ENCODE measurements at regions not wholly inside any gene's neighbourhood (a gene's known extent, or its start where the extent isn't known, plus 50 kb on each side); places are given as distances from the start of the nearest gene placed in this dataset.
"Not testable (repeated sequence)": the region's sequence is repeated elsewhere in the genome, so short reads cannot be mapped to it uniquely, and the experiment has no call there.

- Histone ChIP-seq H3K9me3 (ENCODE audit: control insufficient read depth, insufficient read depth, low read depth, low read length) (peaks cover 7% of the 10 kb centered on the region; the same call in 1 of the 2 replicates), H3K4me3 (ENCODE audit: low read depth, low read length) (peak overlapping the region; percentile 64), H3K9ac (ENCODE audit: low read length) (no peak overlapping the region), H3K36me3 (ENCODE audit: control insufficient read depth, insufficient read depth, low read length) (peaks cover 16% of the 10 kb centered on the region; the same call in 1 of the 2 replicates), H3K4me1 (ENCODE audit: control insufficient read depth, insufficient read depth, low read length) (no peaks in the 10 kb centered on the region), H3K27me3 (ENCODE audit: control insufficient read depth, insufficient read depth, low read length) (no peaks in the 10 kb centered on the region), H3K27ac (ENCODE audit: low read depth, low read length) (no peak overlapping the region)
Measured at GRCh38 chr3:6491768-6492167, 369.1 kb upstream of the GRM7 start.

GRCh38 chr3:6492306-6492705 is 368.6 kb upstream of the GRM7 start:
- Histone ChIP-seq H3K9ac (ENCODE audit: low read length) (no peak overlapping the region), H3K27me3 (ENCODE audit: control insufficient read depth, insufficient read depth, low read length) (no peaks in the 10 kb centered on the region), H3K4me3 (ENCODE audit: low read depth, low read length) (no peak overlapping the region), H3K27ac (ENCODE audit: low read depth, low read length) (no peak overlapping the region), H3K4me1 (ENCODE audit: control insufficient read depth, insufficient read depth, low read length) (no peaks in the 10 kb centered on the region), H3K9me3 (ENCODE audit: control insufficient read depth, insufficient read depth, low read depth, low read length) (peaks cover 10% of the 10 kb centered on the region; the same call in 1 of the 2 replicates), H3K36me3 (ENCODE audit: control insufficient read depth, insufficient read depth, low read length) (peaks cover 16% of the 10 kb centered on the region; the same call in 1 of the 2 replicates)

- H3K36me3 ChIP-seq (ENCODE audit: control insufficient read depth, insufficient read depth, low read length), result peaks cover 12% of the 10 kb centered on the region; the same call in 1 of the 2 replicates
- H3K4me1 ChIP-seq (ENCODE audit: control insufficient read depth, insufficient read depth, low read length); H3K9me3 ChIP-seq (ENCODE audit: control insufficient read depth, insufficient read depth, low read depth, low read length); H3K27ac ChIP-seq (ENCODE audit: low read depth, low read length); H3K4me3 ChIP-seq (ENCODE audit: low read depth, low read length); H3K27me3 ChIP-seq (ENCODE audit: control insufficient read depth, insufficient read depth, low read length); H3K9ac ChIP-seq (ENCODE audit: low read length): not testable (repeated sequence)
Measured at GRCh38 chr3:6498944-6499343, 362.0 kb upstream of the GRM7 start.

GRCh38 chr3:6504347-6504746 is 356.6 kb upstream of the GRM7 start:
- H3K27me3 ChIP-seq (ENCODE audit: control insufficient read depth, insufficient read depth, low read length), result no peaks in the 10 kb centered on the region
- no peaks in the 10 kb centered on the region for H3K4me1 ChIP-seq (ENCODE audit: control insufficient read depth, insufficient read depth, low read length)
- H3K4me3 ChIP-seq (ENCODE audit: low read depth, low read length), result no peak overlapping the region
- H3K9me3 ChIP-seq (ENCODE audit: control insufficient read depth, insufficient read depth, low read depth, low read length), result peaks cover 2% of the 10 kb centered on the region; the same call in 1 of the 2 replicates
- no peaks in the 10 kb centered on the region for H3K36me3 ChIP-seq (ENCODE audit: control insufficient read depth, insufficient read depth, low read length)
- no peak overlapping the region for H3K27ac ChIP-seq (ENCODE audit: low read depth, low read length)
- no peak overlapping the region for H3K9ac ChIP-seq (ENCODE audit: low read length)

- Histone ChIP-seq H3K9me3 (ENCODE audit: control insufficient read depth, insufficient read depth, low read depth, low read length) (peaks cover 2% of the 10 kb centered on the region; the same call in 1 of the 2 replicates), H3K4me1 (ENCODE audit: control insufficient read depth, insufficient read depth, low read length) (no peaks in the 10 kb centered on the region), H3K27ac (ENCODE audit: low read depth, low read length) (no peak overlapping the region), H3K36me3 (ENCODE audit: control insufficient read depth, insufficient read depth, low read length) (no peaks in the 10 kb centered on the region), H3K27me3 (ENCODE audit: control insufficient read depth, insufficient read depth, low read length) (no peaks in the 10 kb centered on the region), H3K9ac (ENCODE audit: low read length) (no peak overlapping the region), H3K4me3 (ENCODE audit: low read depth, low read length) (no peak overlapping the region)
Measured at GRCh38 chr3:6504834-6505233, 356.1 kb upstream of the GRM7 start.

DNA sequence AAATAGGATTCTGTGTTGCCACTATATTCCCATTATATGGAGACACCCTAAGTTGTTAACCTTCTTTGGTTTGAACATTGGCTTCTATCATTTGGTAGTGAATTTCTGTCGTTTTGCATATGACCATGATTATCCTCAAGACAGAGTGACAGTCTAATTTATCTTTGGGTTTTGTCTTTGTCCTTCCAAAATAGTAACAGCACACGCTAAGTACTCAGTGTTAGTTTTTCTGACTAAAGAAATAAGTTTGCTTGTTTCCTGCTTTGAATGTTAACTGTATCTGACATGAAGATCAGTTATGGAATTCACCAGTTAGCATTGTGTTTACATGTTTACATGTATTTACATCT is 352.5 kb upstream of the GRM7 start:
- Histone ChIP-seq H3K9ac (ENCODE audit: low read length) (peak overlapping the region; percentile 24), H3K4me3 (ENCODE audit: low read depth, low read length) (peak overlapping the region; percentile 63), H3K4me1 (ENCODE audit: control insufficient read depth, insufficient read depth, low read length) (0 out of 2 replicates have a peak, but pooled peaks cover 3% of the 10 kb centered on the region), H3K9me3 (ENCODE audit: control insufficient read depth, insufficient read depth, low read depth, low read length) (peaks cover 2% of the 10 kb centered on the region; the same call in 1 of the 2 replicates), H3K27ac (ENCODE audit: low read depth, low read length) (no peak overlapping the region), H3K36me3 (ENCODE audit: control insufficient read depth, insufficient read depth, low read length) (peaks cover 7% of the 10 kb centered on the region), H3K27me3 (ENCODE audit: control insufficient read depth, insufficient read depth, low read length) (no peaks in the 10 kb centered on the region)

DNA sequence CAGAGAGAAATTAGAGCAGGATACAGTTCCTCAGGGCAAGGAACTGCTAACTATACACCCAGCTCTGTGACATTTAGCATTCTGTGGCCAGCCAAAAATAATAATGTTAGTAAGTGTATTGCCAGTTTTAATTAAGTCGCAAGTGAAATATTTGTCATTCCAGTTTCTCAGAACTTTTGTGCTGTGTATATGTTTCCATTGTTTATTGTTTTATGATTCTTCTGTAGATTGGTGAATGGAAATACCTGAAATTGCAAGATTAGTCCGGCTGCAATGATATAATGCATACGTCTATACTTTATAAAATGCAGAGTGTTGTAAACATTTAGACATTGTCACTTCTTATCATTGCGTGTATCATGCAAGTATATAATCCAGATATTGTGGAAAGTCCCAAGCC is 351.3 kb upstream of the GRM7 start:
- 0 out of 2 replicates have a peak, but pooled peaks cover 3% of the 10 kb centered on the region for H3K4me1 ChIP-seq (ENCODE audit: control insufficient read depth, insufficient read depth, low read length)
- no peaks in the 10 kb centered on the region for H3K27me3 ChIP-seq (ENCODE audit: control insufficient read depth, insufficient read depth, low read length)
- H3K4me3 ChIP-seq (ENCODE audit: low read depth, low read length), result peak overlapping the region; percentile 63; the same call in 1 of the 2 replicates
- no peak overlapping the region for H3K27ac ChIP-seq (ENCODE audit: low read depth, low read length)
- H3K9ac ChIP-seq (ENCODE audit: low read length), result no peak overlapping the region
- H3K9me3 ChIP-seq (ENCODE audit: control insufficient read depth, insufficient read depth, low read depth, low read length), result peaks cover 2% of the 10 kb centered on the region; the same call in 1 of the 2 replicates
- peaks cover 7% of the 10 kb centered on the region for H3K36me3 ChIP-seq (ENCODE audit: control insufficient read depth, insufficient read depth, low read length)

DNA sequence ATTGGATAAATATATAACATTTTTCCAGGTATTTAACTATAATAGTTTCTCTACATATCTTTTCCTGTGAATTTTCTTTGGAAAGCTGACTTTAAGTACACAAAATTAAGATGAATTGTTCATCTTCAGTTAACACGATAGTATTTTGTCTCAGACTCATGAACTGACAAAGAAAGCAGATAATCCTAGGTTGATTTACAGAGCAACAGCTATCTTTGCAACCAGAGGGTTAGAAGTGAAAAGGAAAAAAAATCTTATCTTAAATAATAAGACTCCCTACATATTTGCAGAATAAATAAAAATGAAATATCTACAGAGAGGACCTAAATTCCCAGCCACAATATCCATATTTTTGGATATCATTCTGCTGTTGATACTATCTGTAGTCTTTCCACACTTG is 350.2 kb upstream of the GRM7 start:
- H3K4me3 ChIP-seq (ENCODE audit: low read depth, low read length), result no peak overlapping the region
- no peaks in the 10 kb centered on the region for H3K9me3 ChIP-seq (ENCODE audit: control insufficient read depth, insufficient read depth, low read depth, low read length)
- no peaks in the 10 kb centered on the region for H3K27me3 ChIP-seq (ENCODE audit: control insufficient read depth, insufficient read depth, low read length)
- H3K36me3 ChIP-seq (ENCODE audit: control insufficient read depth, insufficient read depth, low read length), result peaks cover 7% of the 10 kb centered on the region
- 0 out of 2 replicates have a peak, but pooled peaks cover 3% of the 10 kb centered on the region for H3K4me1 ChIP-seq (ENCODE audit: control insufficient read depth, insufficient read depth, low read length)
- H3K9ac ChIP-seq (ENCODE audit: low read length), result no peak overlapping the region
- no peak overlapping the region for H3K27ac ChIP-seq (ENCODE audit: low read depth, low read length)

DNA sequence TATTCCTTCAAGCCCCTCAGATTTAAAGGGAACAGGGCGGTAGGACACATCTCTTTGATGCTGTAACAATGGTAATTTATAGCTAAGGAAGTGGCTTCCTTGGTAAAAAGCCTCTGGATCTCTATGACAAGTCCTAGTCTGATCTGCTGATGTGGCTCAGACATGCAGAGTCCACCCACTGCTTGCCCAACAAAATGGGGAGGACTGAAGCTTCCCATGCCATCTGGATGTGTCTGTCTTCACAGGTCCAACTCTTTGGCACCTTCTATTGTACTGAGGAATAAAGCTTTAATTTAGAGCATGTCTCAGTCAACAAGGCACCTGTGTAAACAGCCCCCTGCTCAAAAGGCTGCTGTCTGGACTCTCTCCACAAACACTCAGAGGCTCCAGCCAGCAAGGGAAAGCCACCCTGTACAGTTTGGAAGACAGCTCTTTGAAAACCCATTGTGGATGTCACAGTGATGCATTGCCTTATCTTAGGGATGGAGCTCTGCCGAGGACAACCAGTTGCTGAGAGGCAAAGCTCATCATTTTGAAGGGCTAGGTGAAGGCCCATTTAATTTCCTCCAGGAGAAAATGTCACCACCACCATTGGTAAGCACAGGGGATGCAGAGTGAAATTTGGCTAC is 348.6 kb upstream of the GRM7 start:
- H3K4me3 ChIP-seq (ENCODE audit: low read depth, low read length), result no peak overlapping the region
- no peaks in the 10 kb centered on the region for H3K27me3 ChIP-seq (ENCODE audit: control insufficient read depth, insufficient read depth, low read length)
- H3K27ac ChIP-seq (ENCODE audit: low read depth, low read length), result no peak overlapping the region
- H3K9ac ChIP-seq (ENCODE audit: low read length), result no peak overlapping the region
- peaks cover 5% of the 10 kb centered on the region; the same call in 1 of the 2 replicates for H3K4me1 ChIP-seq (ENCODE audit: control insufficient read depth, insufficient read depth, low read length)
- no peaks in the 10 kb centered on the region for H3K9me3 ChIP-seq (ENCODE audit: control insufficient read depth, insufficient read depth, low read depth, low read length)
- H3K36me3 ChIP-seq (ENCODE audit: control insufficient read depth, insufficient read depth, low read length), result peaks cover 7% of the 10 kb centered on the region

DNA sequence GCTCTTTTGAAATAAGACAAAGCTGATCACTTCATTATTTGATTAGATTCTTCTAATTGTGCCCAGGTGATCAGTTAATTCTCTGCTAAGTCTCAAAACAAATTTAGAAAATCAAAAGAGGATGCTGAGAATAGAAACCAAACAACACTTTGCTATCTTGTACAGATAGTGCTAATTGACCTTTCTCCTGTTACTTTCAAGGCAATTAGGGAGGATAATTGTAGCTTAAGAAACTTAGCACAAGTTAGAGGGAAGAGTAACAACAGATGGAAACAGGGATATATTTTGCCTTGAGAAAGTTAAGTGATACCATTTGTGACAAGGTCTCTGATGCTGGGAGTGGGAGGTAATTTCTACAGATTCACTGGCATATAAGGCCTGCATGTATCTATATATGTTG is 344.8 kb upstream of the GRM7 start:
- H3K9ac ChIP-seq (ENCODE audit: low read length), result no peak overlapping the region
- no peak overlapping the region for H3K4me3 ChIP-seq (ENCODE audit: low read depth, low read length)
- peaks cover 5% of the 10 kb centered on the region; the same call in 1 of the 2 replicates for H3K4me1 ChIP-seq (ENCODE audit: control insufficient read depth, insufficient read depth, low read length)
- no peak overlapping the region for H3K27ac ChIP-seq (ENCODE audit: low read depth, low read length)
- H3K36me3 ChIP-seq (ENCODE audit: control insufficient read depth, insufficient read depth, low read length), result peaks cover 7% of the 10 kb centered on the region
- no peaks in the 10 kb centered on the region for H3K9me3 ChIP-seq (ENCODE audit: control insufficient read depth, insufficient read depth, low read depth, low read length)
- no peaks in the 10 kb centered on the region for H3K27me3 ChIP-seq (ENCODE audit: control insufficient read depth, insufficient read depth, low read length)

DNA sequence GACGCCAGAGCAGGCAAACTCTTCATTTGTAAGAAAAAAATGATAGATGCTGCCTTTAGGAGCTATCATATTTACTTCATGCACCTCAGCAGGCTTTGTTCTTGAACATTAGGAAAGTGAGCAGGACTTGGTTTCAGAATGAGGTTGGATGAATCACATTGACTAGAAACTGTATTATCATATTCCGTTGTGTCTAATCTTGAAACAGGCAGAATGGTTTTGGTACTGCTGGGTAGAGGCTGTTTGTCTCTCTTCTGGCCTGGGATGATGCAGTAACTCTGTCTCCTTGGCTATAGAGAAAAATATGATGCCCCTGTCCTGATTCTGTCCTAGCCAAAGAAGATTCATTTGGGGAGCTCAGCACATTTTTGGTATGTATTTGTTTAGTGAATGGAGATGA is 344.2 kb upstream of the GRM7 start:
- peaks cover 5% of the 10 kb centered on the region; the same call in 1 of the 2 replicates for H3K4me1 ChIP-seq (ENCODE audit: control insufficient read depth, insufficient read depth, low read length)
- no peak overlapping the region for H3K27ac ChIP-seq (ENCODE audit: low read depth, low read length)
- H3K27me3 ChIP-seq (ENCODE audit: control insufficient read depth, insufficient read depth, low read length), result no peaks in the 10 kb centered on the region
- no peak overlapping the region for H3K9ac ChIP-seq (ENCODE audit: low read length)
- no peaks in the 10 kb centered on the region for H3K9me3 ChIP-seq (ENCODE audit: control insufficient read depth, insufficient read depth, low read depth, low read length)
- peaks cover 7% of the 10 kb centered on the region for H3K36me3 ChIP-seq (ENCODE audit: control insufficient read depth, insufficient read depth, low read length)
- no peak overlapping the region for H3K4me3 ChIP-seq (ENCODE audit: low read depth, low read length)
